ENCODE measurements at regions not wholly inside any gene's neighbourhood (a gene's known extent, or its start where the extent isn't known, plus 50 kb on each side); places are given as distances from the start of the nearest gene placed in this dataset.

- ATAC-seq (no peak), DNase-seq (no peak)
- Histone ChIP-seq H3K9me3 (no peaks in the 10 kb centered on the region), H3K4me1 (no peaks in the 10 kb centered on the region), H3K36me3 (no peaks in the 10 kb centered on the region), H3K4me3 (no peak overlapping the region), H3K27ac (no peak overlapping the region), H3K27me3 (no peaks in the 10 kb centered on the region)
- no peak for TF ChIP-seq CTCF (IDR thresholded peaks at IDR 0.05)
- intact Hi-C loops (cut with DNase I) = no loop called here
Observed at GRCh38 chr9:11206925-11207324, 594.1 kb upstream of the PTPRD start.

- Histone ChIP-seq H3K4me1 (no peaks in the 10 kb centered on the region), H3K27me3 (no peaks in the 10 kb centered on the region), H3K27ac (no peak overlapping the region), H3K4me3 (no peak overlapping the region), H3K36me3 (no peaks in the 10 kb centered on the region), H3K9me3 (no peaks in the 10 kb centered on the region)
- DNase-seq = peak in 2 of 4 donors; percentile 0 to 49
- ATAC-seq = peak; percentile 58
- intact Hi-C loops (cut with DNase I) = no loop called here
- TF ChIP-seq CTCF (IDR thresholded peaks at IDR 0.05) = no peak
Observed at GRCh38 chr9:11233696-11234095, 620.9 kb upstream of the PTPRD start.

GRCh38 chr9:11235061-11235460 is 622.3 kb upstream of the PTPRD start:
- intact Hi-C loops (cut with DNase I) = no loop called here
- no peak for DNase-seq

GRCh38 chr9:11241779-11242178 is 629.0 kb upstream of the PTPRD start:
- Histone ChIP-seq H3K4me3 (no peak overlapping the region), H3K9me3 (peaks cover under 1 to 16% of the 10 kb centered on the region in 2 donors), H3K4me1 (no peaks in the 10 kb centered on the region), H3K36me3 (no peaks in the 10 kb centered on the region), H3K27ac (no peak overlapping the region), H3K27me3 (no peaks in the 10 kb centered on the region)
- TF ChIP-seq CTCF (IDR thresholded peaks at IDR 0.05) = no peak
- intact Hi-C loops (cut with DNase I) = no loop called here
- no peak for DNase-seq
- ATAC-seq = no peak

More at GRCh38 chr9:11235061-11235460, 622.3 kb upstream of the PTPRD start:
- no peak for ATAC-seq
- TF ChIP-seq CTCF (IDR thresholded peaks at IDR 0.05) = no peak
- Histone ChIP-seq H3K4me3 (no peak overlapping the region), H3K27me3 (no peaks in the 10 kb centered on the region), H3K9me3 (no peaks in the 10 kb centered on the region), H3K36me3 (no peaks in the 10 kb centered on the region), H3K4me1 (no peaks in the 10 kb centered on the region), H3K27ac (no peak overlapping the region)

- H3K9me3 ChIP-seq = peaks cover 0 to 43% of the 10 kb centered on the region in 2 donors
- DNase-seq (no peak), ATAC-seq (no peak)
- H3K4me1 ChIP-seq = no peaks in the 10 kb centered on the region
- H3K27me3 ChIP-seq = no peaks in the 10 kb centered on the region
- TF ChIP-seq CTCF (IDR thresholded peaks at IDR 0.05) = no peak
- intact Hi-C loops (cut with DNase I) = no loop called here
- no peak overlapping the region for H3K27ac ChIP-seq
- H3K36me3 ChIP-seq = no peaks in the 10 kb centered on the region
- no peak overlapping the region for H3K4me3 ChIP-seq
Observed at GRCh38 chr9:11257992-11258391, 645.2 kb upstream of the PTPRD start.

All from left lung (tissue), 4 donors.